ENCODE measurements at regions not wholly inside any gene's neighbourhood (a gene's known extent, or its start where the extent isn't known, plus 50 kb on each side); places are given as distances from the start of the nearest gene placed in this dataset.

DNA sequence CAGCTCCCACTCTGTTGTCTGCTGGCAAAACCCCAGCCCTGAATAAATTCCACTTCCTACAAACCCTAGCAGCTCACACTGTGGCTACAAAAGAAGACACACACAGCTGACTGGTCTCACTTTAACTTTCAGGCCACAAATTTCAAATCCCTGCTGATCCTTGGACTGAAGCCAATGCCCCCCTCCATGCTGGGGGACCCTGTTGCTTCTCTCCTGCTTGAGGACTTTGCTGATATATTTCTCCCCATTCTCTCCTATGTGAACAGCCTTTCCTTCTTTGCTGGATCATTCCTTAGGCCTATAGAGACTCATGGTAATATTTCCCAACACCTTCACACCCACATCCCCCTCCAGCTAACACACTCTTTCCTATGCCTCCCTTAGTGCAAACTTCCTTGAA, 79.6 kb upstream of the ADRA1B start:
- H3K4me3 ChIP-seq = no peak overlapping the region
- no peak for DNase-seq (ENCODE audit: low read depth in 1 of 2, low spot score in 2 of 2)
- peaks cover 20% of the 10 kb centered on the region for H3K4me1 ChIP-seq (replicated peaks)
- peaks cover 2% of the 10 kb centered on the region; the same call in 1 of the 2 replicates for H3K9me3 ChIP-seq (replicated peaks)
- H3K27me3 ChIP-seq (replicated peaks) = no peaks in the 10 kb centered on the region
- no peak overlapping the region for H3K27ac ChIP-seq
- no peaks in the 10 kb centered on the region for H3K36me3 ChIP-seq

DNA sequence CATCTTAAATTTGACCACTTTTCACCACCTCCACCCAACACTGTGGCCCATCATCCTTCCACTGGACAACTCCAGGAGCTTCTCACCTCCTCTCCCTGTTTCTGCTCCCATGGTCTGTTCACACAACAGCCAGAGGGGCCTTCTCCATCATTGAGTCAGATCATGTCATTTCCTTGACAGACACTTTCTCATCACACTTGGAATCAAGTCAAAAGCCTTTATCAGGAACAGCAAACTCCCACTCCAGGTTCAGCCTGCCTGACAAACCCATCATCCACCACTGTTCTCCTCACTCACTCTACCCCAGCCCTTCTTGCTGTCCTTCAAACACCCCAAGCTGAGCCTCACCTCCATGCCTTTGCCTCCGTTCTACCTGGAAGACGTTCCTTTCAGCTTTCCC, 78.4 kb upstream of the ADRA1B start:
- H3K4me1 ChIP-seq (replicated peaks) = peaks cover 20% of the 10 kb centered on the region
- H3K27ac ChIP-seq = no peak overlapping the region
- no peak for DNase-seq (ENCODE audit: low read depth in 1 of 2, low spot score in 2 of 2)
- peaks cover 2% of the 10 kb centered on the region; the same call in 1 of the 2 replicates for H3K9me3 ChIP-seq (replicated peaks)
- no peak overlapping the region for H3K4me3 ChIP-seq
- no peaks in the 10 kb centered on the region for H3K36me3 ChIP-seq
- no peaks in the 10 kb centered on the region for H3K27me3 ChIP-seq (replicated peaks)

DNA sequence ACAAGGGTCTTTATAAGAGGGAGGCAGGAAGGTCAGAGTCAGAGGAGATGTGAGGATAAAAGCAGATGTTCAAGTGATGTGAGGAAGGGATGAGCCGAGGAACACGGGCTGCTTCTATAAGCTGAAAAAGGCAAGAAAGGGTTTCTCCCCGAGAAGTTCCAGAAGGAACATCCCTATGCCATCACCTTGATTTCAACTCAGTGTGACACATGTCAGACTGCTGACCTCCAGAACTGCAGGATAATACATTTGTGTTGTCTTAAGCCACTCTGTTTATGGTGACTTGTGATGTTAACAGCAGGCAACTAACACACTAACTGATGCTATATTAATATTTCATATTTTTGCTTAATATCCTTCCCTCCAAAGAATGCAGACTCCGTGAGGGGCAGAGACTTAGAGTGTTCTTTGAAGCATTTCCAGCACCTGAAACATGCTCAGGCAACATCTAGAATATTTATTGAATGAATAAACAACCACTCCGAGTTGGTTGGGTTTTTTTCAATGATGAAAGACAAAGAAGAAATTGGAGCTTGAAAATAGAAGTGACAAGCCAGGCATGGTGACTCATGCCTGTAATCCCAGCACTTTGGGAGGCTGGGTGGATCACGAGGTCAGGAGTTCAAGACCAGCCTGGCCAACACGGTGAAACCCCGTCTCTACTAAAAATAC, 77.6 kb upstream of the ADRA1B start:
- no peak for DNase-seq (ENCODE audit: low read depth in 1 of 2, low spot score in 2 of 2)

DNA sequence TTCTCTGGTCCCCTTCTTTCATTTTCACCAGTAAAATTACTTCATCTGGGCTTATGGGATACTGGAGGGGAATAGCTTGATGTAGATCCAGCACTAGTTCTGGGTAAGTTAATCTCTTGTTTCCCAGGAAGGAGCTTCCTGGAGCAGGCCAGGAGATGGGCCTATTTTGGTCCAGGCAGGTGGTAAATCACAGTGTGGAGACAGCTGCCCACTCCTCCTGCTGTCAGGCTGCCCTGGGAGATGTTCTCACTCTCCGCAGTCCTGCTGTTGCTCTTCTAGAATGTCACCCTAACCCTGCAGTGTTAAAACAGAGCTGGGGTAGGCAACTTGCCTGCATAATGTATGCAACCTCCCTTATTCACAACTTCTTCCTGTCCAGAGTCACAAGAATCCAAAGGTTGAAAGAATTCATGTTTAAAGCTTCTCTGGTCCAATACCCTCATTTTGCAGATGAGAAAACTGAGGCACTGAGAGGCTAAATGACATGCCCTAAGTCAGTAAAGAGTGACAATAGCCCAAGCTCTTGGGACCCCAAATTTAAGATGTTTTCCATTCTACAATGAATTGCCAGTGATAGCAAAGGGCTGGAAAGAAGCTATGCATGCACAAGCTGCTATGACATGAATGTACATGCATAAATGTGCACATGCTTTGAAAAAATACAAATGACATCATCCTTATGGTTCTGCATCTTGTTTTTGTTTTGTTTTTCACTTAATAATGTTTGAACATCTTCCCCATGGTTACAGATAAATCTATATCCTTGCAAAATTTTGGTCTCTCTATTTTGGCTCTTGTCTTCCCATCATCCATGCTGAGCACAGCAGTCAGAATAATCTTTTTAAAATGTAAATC, 71.8 kb upstream of the ADRA1B start:
- Histone ChIP-seq H3K4me3 (no peak overlapping the region), H3K27ac (no peak overlapping the region), H3K9me3 (replicated peaks) (0 out of 2 replicates have a peak, but pooled peaks cover 2% of the 10 kb centered on the region), H3K27me3 (replicated peaks) (no peaks in the 10 kb centered on the region), H3K36me3 (no peaks in the 10 kb centered on the region), H3K4me1 (replicated peaks) (peaks cover 4% of the 10 kb centered on the region)
- no peak for DNase-seq (ENCODE audit: low read depth in 1 of 2, low spot score in 2 of 2)

More for the DNA sequence above, 77.6 kb upstream of the ADRA1B start:
- H3K36me3 ChIP-seq = no peaks in the 10 kb centered on the region
- H3K4me1 ChIP-seq (replicated peaks) = peaks cover 14% of the 10 kb centered on the region
- no peak overlapping the region for H3K27ac ChIP-seq
- H3K27me3 ChIP-seq (replicated peaks) = no peaks in the 10 kb centered on the region
- H3K4me3 ChIP-seq = no peak overlapping the region
- peaks cover 4% of the 10 kb centered on the region; the same call in 1 of the 2 replicates for H3K9me3 ChIP-seq (replicated peaks)

DNA sequence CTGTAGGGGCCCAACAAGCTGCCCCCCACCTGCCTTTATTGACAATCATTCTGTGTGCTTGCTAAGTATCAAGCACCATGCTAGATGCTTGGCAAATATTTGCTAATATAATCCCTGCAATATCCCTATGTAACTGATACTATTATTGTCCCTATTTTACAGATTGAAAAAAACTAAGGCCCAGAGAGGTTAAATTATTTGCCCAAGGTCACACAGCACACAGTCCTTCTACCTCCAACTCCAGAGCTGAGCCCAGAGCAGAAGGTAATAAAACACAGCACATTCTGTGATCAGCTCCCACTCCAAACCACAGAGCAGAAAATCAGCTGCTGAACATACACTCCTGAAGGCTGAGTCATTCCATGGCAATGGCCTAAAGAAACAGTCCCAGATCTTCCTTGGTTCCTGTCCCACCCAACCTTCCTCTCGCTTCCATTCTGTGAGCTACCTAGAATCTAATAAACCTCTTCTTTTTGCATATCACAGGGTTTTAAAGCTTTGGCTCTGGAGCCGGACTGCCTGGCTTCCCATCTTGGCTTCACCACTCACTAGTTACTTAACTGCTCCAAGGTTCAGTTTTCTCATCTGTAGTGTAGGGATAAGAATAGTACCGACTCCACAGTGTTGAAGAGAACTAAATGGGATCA, 66.7 kb upstream of the ADRA1B start:
- H3K36me3 ChIP-seq = no peaks in the 10 kb centered on the region
- H3K4me3 ChIP-seq = no peak overlapping the region
- H3K9me3 ChIP-seq (replicated peaks) = no peaks in the 10 kb centered on the region
- DNase-seq (ENCODE audit: low read depth in 1 of 2, low spot score in 2 of 2) = peak; percentile 67
- no peaks in the 10 kb centered on the region for H3K27me3 ChIP-seq (replicated peaks)
- no peak overlapping the region for H3K27ac ChIP-seq
- H3K4me1 ChIP-seq (replicated peaks) = peaks cover 25% of the 10 kb centered on the region

DNA sequence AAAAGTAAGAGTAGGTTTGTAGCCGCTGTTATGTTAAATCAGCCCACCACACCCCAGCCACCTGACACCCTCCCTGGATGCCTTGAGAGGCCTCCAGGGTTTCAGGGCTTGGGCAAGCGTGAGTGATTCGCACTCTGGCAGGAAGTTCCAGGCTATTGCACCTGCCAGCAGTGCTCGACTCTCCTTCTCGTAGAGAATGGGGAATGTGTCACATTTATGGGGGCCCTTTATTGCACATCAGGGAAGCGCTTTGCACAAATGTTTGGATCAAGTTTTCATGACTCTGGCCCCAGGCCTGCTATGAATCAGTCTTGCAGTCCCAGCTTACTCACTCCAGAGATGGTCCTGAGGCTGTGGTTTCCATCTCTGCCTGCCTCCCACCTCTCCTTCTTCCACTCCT, 66.1 kb upstream of the ADRA1B start:
- no peaks in the 10 kb centered on the region for H3K9me3 ChIP-seq (replicated peaks)
- no peak for DNase-seq (ENCODE audit: low read depth in 1 of 2, low spot score in 2 of 2)
- H3K4me3 ChIP-seq = no peak overlapping the region
- no peaks in the 10 kb centered on the region for H3K36me3 ChIP-seq
- no peak overlapping the region for H3K27ac ChIP-seq
- H3K27me3 ChIP-seq (replicated peaks) = no peaks in the 10 kb centered on the region
- H3K4me1 ChIP-seq (replicated peaks) = peaks cover 31% of the 10 kb centered on the region

DNA sequence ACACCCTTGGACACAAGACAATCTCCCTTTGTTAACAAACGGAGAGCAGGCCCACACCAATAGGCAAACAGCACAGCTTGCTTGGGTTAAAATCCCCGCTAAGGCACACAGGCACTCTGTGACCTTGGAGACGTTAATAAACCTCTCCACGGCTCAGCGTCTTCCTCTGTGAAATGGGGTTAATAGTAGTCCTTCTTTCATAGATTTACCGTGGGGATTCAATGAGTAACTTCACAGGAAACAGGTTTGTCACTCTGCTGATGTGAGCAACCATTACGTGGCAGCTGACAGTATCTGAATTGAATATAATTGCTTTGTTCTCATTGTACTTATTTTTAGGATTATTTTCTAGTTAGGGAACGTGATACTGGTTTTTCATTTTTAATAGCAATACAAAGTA, 65.2 kb upstream of the ADRA1B start:
- Histone ChIP-seq H3K27me3 (replicated peaks) (no peaks in the 10 kb centered on the region), H3K9me3 (replicated peaks) (no peaks in the 10 kb centered on the region), H3K27ac (no peak overlapping the region), H3K4me1 (replicated peaks) (peaks cover 40% of the 10 kb centered on the region), H3K4me3 (no peak overlapping the region), H3K36me3 (no peaks in the 10 kb centered on the region)
- peak in 1 of 2 experiments; percentile 38 for DNase-seq (ENCODE audit: low read depth in 1 of 2, low spot score in 2 of 2)

DNA sequence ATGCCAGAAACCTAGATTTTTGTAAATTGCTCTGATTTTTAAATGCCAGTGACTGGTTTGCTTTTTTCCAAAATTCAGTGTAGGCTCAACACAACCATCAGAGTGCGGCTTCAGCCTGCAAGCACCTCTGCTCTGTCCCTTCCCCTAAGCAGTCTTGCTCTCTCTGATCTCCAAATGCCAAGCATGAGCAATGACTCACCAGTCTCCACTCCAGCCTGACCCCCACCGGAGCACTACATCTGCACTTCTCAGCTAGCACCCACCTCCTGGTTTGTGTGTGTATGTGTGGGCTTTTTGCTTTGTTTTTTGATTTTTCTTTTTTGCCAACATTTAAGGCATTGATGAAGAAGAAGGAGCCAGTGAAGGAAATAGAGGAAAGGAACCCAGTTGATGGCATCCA, 61.4 kb upstream of the ADRA1B start:
- DNase-seq (ENCODE audit: low read depth in 1 of 2, low spot score in 2 of 2) = peak; percentile 34 to 57
- Histone ChIP-seq H3K27ac (no peak overlapping the region), H3K4me3 (no peak overlapping the region), H3K36me3 (no peaks in the 10 kb centered on the region), H3K27me3 (replicated peaks) (no peaks in the 10 kb centered on the region), H3K4me1 (replicated peaks) (peaks cover 36% of the 10 kb centered on the region), H3K9me3 (replicated peaks) (no peaks in the 10 kb centered on the region)

DNA sequence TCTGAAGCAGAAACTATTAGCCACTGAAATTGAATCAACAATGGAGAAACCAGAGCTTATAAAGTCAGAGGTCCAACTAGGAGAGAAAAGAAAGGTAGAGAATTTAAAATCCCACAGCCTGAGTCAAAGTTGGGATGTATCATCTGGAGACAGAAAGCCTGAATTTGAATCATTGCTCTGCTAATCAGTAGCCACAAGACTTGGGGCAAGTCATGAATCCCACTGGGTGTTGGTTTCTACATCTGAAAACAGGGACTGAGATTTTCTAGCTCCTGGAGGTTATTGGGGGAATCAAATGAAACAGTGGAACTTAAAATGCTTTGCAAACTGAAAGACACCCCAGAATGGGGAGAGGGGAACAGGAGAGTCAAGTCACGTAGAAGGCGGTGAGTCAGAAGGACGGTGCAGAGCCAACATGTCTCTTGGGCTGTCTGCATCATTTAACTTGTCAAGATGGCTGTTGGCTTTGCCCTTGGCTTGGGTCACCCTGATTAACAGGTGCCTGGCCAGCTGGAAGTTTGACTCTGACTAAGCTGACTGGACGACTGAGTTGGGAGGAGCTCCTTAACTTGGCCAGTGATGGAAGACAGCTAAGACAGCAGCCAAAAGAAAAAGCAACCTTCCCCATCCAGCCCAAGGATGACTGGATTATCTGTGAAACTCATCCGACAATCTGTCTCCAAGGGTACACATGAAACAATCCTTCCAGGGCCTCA, 60.6 kb upstream of the ADRA1B start:
- no peak for DNase-seq (ENCODE audit: low read depth in 1 of 2, low spot score in 2 of 2)
- Histone ChIP-seq H3K4me1 (replicated peaks) (peaks cover 28% of the 10 kb centered on the region), H3K4me3 (no peak overlapping the region), H3K27me3 (replicated peaks) (no peaks in the 10 kb centered on the region), H3K27ac (no peak overlapping the region), H3K36me3 (no peaks in the 10 kb centered on the region), H3K9me3 (replicated peaks) (no peaks in the 10 kb centered on the region)

DNA sequence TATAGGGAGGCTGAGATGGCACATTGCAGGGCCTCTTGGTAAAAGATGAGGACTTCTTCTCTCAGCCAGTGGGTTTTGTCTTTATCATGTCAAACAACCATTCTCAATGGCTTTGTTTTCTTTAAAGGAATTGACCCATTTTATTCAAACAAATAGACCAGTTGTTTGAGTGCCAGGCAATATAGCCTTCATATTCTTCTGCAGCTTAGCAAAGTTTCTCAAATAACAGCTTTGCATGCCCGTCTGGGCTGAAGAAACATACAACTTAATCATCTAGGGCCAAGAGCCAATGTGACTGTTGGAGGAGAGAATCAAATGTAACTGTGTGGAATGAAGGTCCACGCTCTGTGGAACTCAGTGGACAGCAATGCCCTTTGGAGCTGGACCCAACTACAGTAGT, 57.4 kb upstream of the ADRA1B start:
- Histone ChIP-seq H3K4me1 (replicated peaks) (peaks cover 19% of the 10 kb centered on the region), H3K36me3 (no peaks in the 10 kb centered on the region), H3K27me3 (replicated peaks) (no peaks in the 10 kb centered on the region), H3K27ac (no peak overlapping the region), H3K9me3 (replicated peaks) (no peaks in the 10 kb centered on the region), H3K4me3 (no peak overlapping the region)
- DNase-seq (ENCODE audit: low read depth in 1 of 2, low spot score in 2 of 2) = no peak

DNA sequence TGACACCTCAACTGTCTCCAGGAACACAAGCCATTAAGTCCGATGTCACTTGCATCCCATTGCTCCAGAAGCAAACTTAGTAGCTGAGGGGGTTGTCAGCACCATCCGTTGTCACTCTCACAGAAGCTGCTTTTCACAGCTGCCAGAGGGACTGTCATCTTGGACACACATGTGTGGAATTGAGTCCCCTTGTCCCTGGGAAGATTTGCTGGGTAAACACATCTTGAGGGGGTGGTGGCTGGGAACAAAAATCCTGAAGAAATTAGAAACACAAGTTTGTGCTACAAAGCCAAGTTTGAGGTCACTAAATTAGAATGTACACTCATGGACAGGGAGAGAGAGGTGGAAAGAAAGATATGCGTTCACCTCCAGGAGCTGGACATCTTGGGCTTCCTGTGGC, 55.2 kb upstream of the ADRA1B start:
- Histone ChIP-seq H3K4me1 (replicated peaks) (peaks cover 3% of the 10 kb centered on the region), H3K27ac (no peak overlapping the region), H3K27me3 (replicated peaks) (no peaks in the 10 kb centered on the region; the same call in 1 of the 2 replicates), H3K9me3 (replicated peaks) (no peaks in the 10 kb centered on the region), H3K4me3 (no peak overlapping the region), H3K36me3 (no peaks in the 10 kb centered on the region)
- no peak for DNase-seq (ENCODE audit: low read depth in 1 of 2, low spot score in 2 of 2)

DNA sequence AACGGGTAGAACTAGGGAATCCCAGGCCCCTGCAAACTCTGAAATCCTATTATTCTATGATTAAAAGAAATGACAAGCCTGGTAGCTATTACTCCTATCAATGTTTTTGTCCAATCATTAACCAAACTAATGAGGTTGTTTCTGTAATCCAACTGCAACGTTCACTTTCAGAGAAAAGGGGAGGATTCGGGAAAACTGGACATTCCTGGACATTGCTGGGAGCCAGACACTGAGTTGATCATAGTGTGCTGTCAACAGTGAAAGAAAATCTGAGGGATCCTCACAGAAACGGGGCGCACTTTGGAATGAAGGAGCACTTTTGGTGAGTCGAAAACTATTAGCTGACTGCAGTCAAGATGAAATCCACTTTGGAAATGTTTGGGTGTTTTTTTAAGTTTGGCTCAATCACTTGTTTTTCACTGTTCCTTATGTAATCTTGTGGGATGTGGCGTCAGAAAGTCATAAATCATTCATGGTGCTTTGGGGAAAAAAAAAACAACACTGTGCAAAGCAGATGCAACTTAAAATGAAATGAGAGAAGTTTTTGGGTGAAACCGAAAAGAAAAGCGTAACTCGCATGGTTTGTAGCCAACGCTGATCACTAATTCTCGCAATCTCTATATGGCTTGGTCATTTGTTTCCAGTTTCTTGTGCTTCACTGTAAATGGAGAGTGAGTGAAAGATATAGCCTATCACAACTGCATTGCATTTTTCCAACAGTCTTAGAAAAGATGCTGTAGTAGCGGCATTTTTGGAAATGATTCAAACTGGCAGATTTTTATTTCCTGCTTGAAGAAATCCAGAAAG, 51.2 kb upstream of the ADRA1B start:
- no peak overlapping the region for H3K27ac ChIP-seq
- no peaks in the 10 kb centered on the region; the same call in 1 of the 2 replicates for H3K27me3 ChIP-seq (replicated peaks)
- DNase-seq (ENCODE audit: low read depth in 1 of 2, low spot score in 2 of 2) = no peak
- no peaks in the 10 kb centered on the region for H3K4me1 ChIP-seq (replicated peaks)
- no peaks in the 10 kb centered on the region for H3K9me3 ChIP-seq (replicated peaks)
- H3K4me3 ChIP-seq = no peak overlapping the region
- no peaks in the 10 kb centered on the region for H3K36me3 ChIP-seq

DNA sequence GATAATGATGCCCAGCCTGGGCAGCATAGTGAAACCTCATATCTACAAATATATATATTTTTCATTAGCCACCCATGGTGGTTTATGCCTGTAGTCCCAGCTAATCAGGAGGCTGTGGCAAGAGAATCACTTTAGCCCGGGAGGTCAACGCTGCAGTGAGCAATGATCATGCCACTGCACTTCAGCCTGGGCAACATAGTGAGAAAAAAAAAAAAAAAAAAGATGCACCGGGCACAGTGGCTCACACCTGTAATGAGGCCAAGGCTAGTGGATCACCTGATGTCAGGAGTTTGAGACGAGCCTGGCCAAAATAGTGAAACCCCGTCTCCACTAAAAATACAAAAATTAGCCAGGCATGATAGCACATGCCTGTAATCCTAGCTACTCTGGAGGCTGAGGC, 50.2 kb upstream of the ADRA1B start:
- Histone ChIP-seq H3K27me3 (replicated peaks) (no peaks in the 10 kb centered on the region; the same call in 1 of the 2 replicates), H3K4me1 (replicated peaks) (no peaks in the 10 kb centered on the region), H3K36me3 (no peaks in the 10 kb centered on the region), H3K27ac (no peak overlapping the region), H3K4me3 (no peak overlapping the region), H3K9me3 (replicated peaks) (no peaks in the 10 kb centered on the region)
- no peak for DNase-seq (ENCODE audit: low read depth in 1 of 2, low spot score in 2 of 2)

Data from SJSA1 (cell line).